PFSK-1 (cell line): ENCODE measurements at regions not wholly inside any gene's neighbourhood (a gene's known extent, or its start where the extent isn't known, plus 50 kb on each side); places are given as distances from the start of the nearest gene placed in this dataset.

Experiments used
- FOXP2 ChIP-seq: optimal IDR thresholded peaks from 2 replicates; pipeline ENCODE3; 2011; ENCODE audit warnings: borderline replicate concordance, control low read depth, inconsistent platforms; ENCODE audit not compliant: insufficient read depth; ENCODE audit errors: extremely low read length, extremely low read depth
- POLR2AphosphoS5 ChIP-seq: IDR thresholded peaks from 2 replicates; pipeline ENCODE4 v1.6.1; 2012; ENCODE audit warnings: low read depth, mild to moderate bottlenecking, control low read depth, low read length, moderate library complexity
- SIN3A ChIP-seq: IDR thresholded peaks from 2 replicates; pipeline ENCODE4 v1.6.1; 2012; ENCODE audit warnings: mild to moderate bottlenecking, low read length, moderate library complexity, borderline replicate concordance; ENCODE audit not compliant: insufficient read depth
- TAF1 ChIP-seq: IDR thresholded peaks from 2 replicates; pipeline ENCODE4 v1.6.1; 2012; ENCODE audit warnings: low read length, control low read depth, borderline replicate concordance; ENCODE audit not compliant: insufficient read depth
- TF ChIP-seq, protein P1 (sequence below), 2 experiments: IDR thresholded peaks; 2 replicates each; pipeline versions ENCODE4 v1.6.1 to v1.8.0; 2011 to 2012; ENCODE audit warnings: low read depth in 2 of 2, low read length in 2 of 2, control low read depth in 1 of 2, inconsistent platforms in 1 of 2, mild to moderate bottlenecking in 1 of 2, moderate library complexity in 1 of 2; ENCODE audit not compliant: insufficient read depth in 1 of 2

DNA sequence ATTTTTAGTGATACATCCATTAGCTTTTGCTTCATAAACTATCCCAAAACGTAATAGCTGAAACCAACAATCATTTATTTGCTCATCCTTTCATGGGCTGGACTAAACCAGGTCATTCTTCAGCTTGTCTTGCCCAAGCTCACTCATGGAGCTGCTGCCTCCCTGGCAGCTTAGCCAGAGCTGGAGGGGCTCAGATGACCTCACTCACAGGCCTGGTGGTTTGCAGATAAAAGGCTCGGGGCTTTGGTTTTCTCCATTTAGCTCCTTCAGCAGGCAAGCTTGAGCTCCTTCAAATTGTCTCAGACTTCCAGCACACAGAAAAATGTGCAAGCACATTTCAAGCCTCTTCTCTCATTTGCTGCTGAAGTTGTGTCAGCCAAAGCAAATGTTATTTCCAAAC, 139.1 kb downstream of the BTBD3 start:
- TF ChIP-seq TAF1: no peak
- TF ChIP-seq SIN3A: no peak
- no peak for TF ChIP-seq POLR2AphosphoS5
- TF ChIP-seq, protein P1, sequence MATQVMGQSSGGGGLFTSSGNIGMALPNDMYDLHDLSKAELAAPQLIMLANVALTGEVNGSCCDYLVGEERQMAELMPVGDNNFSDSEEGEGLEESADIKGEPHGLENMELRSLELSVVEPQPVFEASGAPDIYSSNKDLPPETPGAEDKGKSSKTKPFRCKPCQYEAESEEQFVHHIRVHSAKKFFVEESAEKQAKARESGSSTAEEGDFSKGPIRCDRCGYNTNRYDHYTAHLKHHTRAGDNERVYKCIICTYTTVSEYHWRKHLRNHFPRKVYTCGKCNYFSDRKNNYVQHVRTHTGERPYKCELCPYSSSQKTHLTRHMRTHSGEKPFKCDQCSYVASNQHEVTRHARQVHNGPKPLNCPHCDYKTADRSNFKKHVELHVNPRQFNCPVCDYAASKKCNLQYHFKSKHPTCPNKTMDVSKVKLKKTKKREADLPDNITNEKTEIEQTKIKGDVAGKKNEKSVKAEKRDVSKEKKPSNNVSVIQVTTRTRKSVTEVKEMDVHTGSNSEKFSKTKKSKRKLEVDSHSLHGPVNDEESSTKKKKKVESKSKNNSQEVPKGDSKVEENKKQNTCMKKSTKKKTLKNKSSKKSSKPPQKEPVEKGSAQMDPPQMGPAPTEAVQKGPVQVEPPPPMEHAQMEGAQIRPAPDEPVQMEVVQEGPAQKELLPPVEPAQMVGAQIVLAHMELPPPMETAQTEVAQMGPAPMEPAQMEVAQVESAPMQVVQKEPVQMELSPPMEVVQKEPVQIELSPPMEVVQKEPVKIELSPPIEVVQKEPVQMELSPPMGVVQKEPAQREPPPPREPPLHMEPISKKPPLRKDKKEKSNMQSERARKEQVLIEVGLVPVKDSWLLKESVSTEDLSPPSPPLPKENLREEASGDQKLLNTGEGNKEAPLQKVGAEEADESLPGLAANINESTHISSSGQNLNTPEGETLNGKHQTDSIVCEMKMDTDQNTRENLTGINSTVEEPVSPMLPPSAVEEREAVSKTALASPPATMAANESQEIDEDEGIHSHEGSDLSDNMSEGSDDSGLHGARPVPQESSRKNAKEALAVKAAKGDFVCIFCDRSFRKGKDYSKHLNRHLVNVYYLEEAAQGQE (IDR thresholded peaks at IDR 0.05; ENCODE audit: insufficient read depth in 1 of 2, low read depth in 2 of 2, low read length in 2 of 2): no peak
- TF ChIP-seq FOXP2: no peak
